BJ (cell line): ENCODE measurements at regions not wholly inside any gene's neighbourhood (a gene's known extent, or its start where the extent isn't known, plus 50 kb on each side); places are given as distances from the start of the nearest gene placed in this dataset.

ENCODE experiments used
- CTCF ChIA-PET: fragments of 350-600 bp; formaldehyde crosslinking; extraction: SDS; loops from one replicate; lab custom pipeline; 2021; ENCODE audit warnings: antibody characterized with exemption, inconsistent platforms; lab: Yijun Ruan, JAX
- POLR2A ChIA-PET: fragments of 300-600 bp; sonication (Branson Sonifier 250); formaldehyde crosslinking; extraction: SDS; loops from one replicate; lab custom pipeline; 2021; ENCODE audit warnings: antibody characterized with exemption; lab: Charles Lee
- DNase-seq: peaks from one replicate; pipeline ENCODE4 v3.0.0-alpha.2; 2011; ENCODE audit warnings: low read depth
- H3K27me3 ChIP-seq: 2 replicates; pipeline ENCODE4 v1.6.0; 2011; ENCODE audit warnings: low read length; ENCODE audit not compliant: control insufficient read depth, insufficient read depth
- H3K36me3 ChIP-seq: 2 replicates; pipeline ENCODE4 v1.5.1; 2011; ENCODE audit warnings: low read length; ENCODE audit not compliant: control insufficient read depth, insufficient read depth
- H3K4me3 ChIP-seq: 2 replicates; pipeline ENCODE4 v1.5.1; 2011; ENCODE audit warnings: low read depth, mild to moderate bottlenecking, control low read depth, low read length
- TF ChIP-seq, protein P1 (sequence below): IDR thresholded peaks from 2 replicates; pipeline ENCODE4 v1.5.1; 2011; ENCODE audit warnings: low read depth, mild to moderate bottlenecking, control low read depth, inconsistent platforms, low read length, moderate library complexity; ENCODE audit not compliant: insufficient read depth

DNA sequence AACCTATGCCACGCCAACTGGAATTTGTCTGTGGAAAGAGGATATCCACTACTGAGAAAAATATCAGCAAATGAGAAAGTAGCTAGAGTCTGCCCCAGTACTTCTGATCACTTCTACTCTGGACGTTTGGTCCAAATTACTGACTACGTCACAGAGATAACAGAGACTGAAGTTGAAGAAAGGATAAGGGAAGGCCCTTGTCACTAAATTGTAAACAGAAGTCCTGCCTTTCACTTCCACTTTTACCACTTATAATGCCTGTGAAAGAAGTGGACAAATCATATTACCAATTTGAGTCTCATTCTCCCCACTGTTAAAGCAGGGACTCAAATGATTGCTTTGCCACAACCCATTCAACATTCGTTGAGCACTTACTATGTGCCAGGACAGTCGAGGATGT, 173.9 kb upstream of the ERBB4 start:
- H3K4me3 ChIP-seq = no peak overlapping the region
- DNase-seq = no peak
- H3K36me3 ChIP-seq = no peaks in the 10 kb centered on the region
- TF ChIP-seq, protein P1, sequence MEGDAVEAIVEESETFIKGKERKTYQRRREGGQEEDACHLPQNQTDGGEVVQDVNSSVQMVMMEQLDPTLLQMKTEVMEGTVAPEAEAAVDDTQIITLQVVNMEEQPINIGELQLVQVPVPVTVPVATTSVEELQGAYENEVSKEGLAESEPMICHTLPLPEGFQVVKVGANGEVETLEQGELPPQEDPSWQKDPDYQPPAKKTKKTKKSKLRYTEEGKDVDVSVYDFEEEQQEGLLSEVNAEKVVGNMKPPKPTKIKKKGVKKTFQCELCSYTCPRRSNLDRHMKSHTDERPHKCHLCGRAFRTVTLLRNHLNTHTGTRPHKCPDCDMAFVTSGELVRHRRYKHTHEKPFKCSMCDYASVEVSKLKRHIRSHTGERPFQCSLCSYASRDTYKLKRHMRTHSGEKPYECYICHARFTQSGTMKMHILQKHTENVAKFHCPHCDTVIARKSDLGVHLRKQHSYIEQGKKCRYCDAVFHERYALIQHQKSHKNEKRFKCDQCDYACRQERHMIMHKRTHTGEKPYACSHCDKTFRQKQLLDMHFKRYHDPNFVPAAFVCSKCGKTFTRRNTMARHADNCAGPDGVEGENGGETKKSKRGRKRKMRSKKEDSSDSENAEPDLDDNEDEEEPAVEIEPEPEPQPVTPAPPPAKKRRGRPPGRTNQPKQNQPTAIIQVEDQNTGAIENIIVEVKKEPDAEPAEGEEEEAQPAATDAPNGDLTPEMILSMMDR = no peak
- no peaks in the 10 kb centered on the region for H3K27me3 ChIP-seq
- ChIA-PET CTCF (interaction anchor here (1.4 kb wide), 2 partner anchors 26 to 30 kb away, joined by 3 read pairs; no protein-coding TSS in a partner anchor), POLR2A (interaction anchor here (0.6 kb wide), 1 partner anchor 65 kb away, joined by 3 read pairs; no protein-coding TSS in a partner anchor)

DNA sequence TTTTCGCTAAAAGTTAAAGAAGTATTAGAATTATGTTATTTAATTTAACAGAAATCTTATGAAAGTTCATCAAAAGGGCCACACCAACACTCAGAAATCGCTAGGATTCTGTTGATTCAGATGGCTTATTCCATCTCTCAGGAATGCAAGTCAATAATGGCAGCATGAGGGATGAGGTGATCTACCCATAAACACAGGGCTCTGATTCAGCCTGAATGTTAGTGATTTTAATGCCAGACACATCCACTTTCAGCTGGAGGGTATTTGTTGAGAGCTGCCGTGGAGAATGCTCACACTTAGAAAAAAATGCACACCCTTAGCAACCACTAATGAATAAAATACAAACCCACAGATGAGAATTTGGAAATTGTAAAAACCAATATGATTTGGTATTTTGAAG, 173.3 kb upstream of the ERBB4 start:
- Histone ChIP-seq H3K4me3 (no peak overlapping the region), H3K36me3 (no peaks in the 10 kb centered on the region), H3K27me3 (no peaks in the 10 kb centered on the region)
- TF ChIP-seq, protein P1 = no peak
- ChIA-PET POLR2A (no interaction called here), CTCF (interaction anchor here (1.4 kb wide), 1 partner anchor 25 kb away, joined by 3 read pairs; no protein-coding TSS in a partner anchor)
- DNase-seq = peak; percentile 80

DNA sequence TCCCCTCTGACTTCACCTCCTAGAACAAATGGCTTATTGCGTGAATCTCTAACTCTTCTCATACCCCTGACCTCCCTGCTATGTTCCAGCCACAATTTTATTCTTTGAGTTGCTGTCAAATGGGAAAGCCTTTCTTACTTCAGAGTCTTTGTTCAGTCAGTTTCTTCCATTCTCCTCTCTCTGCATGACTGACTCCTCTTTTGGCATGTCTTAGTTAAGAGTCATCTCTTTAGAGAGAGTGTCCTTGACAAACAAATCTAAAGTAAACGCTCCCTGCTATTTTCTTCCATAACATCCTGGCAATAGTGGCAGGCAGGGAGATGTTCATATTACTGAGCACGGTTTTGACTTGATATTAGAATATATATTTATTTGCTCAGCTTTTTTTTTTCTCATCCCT, 170.7 kb upstream of the ERBB4 start:
- TF ChIP-seq, protein P1 = no peak
- Histone ChIP-seq H3K27me3 (no peaks in the 10 kb centered on the region), H3K4me3 (no peak overlapping the region), H3K36me3 (no peaks in the 10 kb centered on the region)
- POLR2A ChIA-PET = no interaction called here
- CTCF ChIA-PET = no interaction called here
- no peak for DNase-seq

DNA sequence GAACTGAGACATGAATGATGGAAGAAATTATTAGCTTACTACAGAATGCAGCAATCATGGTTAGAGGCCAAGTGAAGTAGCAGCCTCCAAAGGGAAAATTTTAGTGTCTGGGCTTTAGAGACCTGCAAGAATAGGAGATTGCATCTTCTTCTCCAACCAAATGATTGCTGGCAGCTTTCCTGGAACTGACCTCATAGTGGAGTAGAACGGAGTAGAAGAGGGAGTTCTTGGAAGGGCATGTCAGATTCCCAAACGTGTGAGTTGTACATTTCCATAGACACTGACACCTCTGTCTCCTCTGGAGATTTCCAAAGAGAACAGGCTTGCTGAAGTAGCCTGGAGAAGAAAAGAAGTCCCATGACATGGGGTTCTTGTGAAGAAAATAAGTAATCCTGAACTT, 169.8 kb upstream of the ERBB4 start:
- Histone ChIP-seq H3K4me3 (no peak overlapping the region), H3K36me3 (no peaks in the 10 kb centered on the region), H3K27me3 (no peaks in the 10 kb centered on the region)
- CTCF ChIA-PET = no interaction called here
- no peak for DNase-seq
- POLR2A ChIA-PET = no interaction called here
- TF ChIP-seq, protein P1 = no peak

DNA sequence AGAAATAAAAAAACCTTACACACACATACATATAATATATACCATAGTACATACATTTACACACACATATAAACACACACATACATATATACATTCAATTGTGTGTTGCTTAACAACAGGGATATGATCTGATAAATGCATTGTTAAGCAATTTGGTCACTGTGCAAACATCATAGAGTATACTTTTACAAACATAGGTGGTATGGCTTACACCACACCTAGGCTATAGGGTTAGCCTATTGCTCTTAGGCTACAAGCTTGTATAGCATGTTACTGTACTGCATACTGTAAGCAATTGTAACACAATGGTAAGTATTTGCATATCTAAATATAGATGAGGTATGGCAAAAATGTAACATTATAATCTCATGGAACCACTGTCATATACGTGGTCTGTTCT, 156.8 kb upstream of the ERBB4 start:
- ChIA-PET CTCF (no interaction called here), POLR2A (no interaction called here)
- TF ChIP-seq, protein P1 = no peak
- H3K4me3 ChIP-seq = no peak overlapping the region
- no peak for DNase-seq
- H3K36me3 ChIP-seq = no peaks in the 10 kb centered on the region
- H3K27me3 ChIP-seq = no peaks in the 10 kb centered on the region
